Peyer's patch (tissue), 4 donors: ENCODE measurements at regions not wholly inside any gene's neighbourhood (a gene's known extent, or its start where the extent isn't known, plus 50 kb on each side); places are given as distances from the start of the nearest gene placed in this dataset.

Experiments used
- DNase-seq, 3 donors: peaks; one replicate each; pipeline ENCODE4 v3.0.0-alpha.2; 2017 to 2019
- H3K27ac ChIP-seq, 4 donors: fragments of 200-600 bp; sonication (generic); one replicate each; pipeline ENCODE4 v1.5.1; 2016 to 2019
- H3K27me3 ChIP-seq, 2 donors: fragments of 200-600 bp; sonication (generic); one replicate each; pipeline ENCODE4 v1.5.1; 2019
- H3K36me3 ChIP-seq, 3 donors: fragments of 200-600 bp; sonication (generic); one replicate each; pipeline ENCODE4 v1.5.1; 2016 to 2019
- H3K4me1 ChIP-seq, 4 donors: fragments of 200-600 bp; sonication (generic); one replicate each; pipeline ENCODE4 v1.5.1; 2016 to 2019
- H3K4me3 ChIP-seq, 4 donors: fragments of 200-600 bp; sonication (generic); 1 replicate in 3 of 4; 2 replicates in 1 of 4; pipeline ENCODE4 v1.5.1; 2016 to 2019; ENCODE audit warnings: mild to moderate bottlenecking in 1 of 4
- H3K9me3 ChIP-seq, 4 donors: fragments of 200-600 bp; sonication (generic); one replicate each; pipeline ENCODE4 v1.5.1; 2016 to 2019; ENCODE audit warnings: mild to moderate bottlenecking in 1 of 4
- CTCF ChIP-seq, 6 experiments: fragments of 450-650 bp in 4 of 6; fragments of 200-600 bp in 2 of 6; sonication (generic) in 1 of 6; IDR thresholded peaks; one replicate each; pipeline ENCODE4 v1.5.1; 2017 to 2019; ENCODE audit warnings: antibody characterized with exemption in 6 of 6, mild to moderate bottlenecking in 3 of 6, moderate library complexity in 1 of 6
- POLR2A ChIP-seq, 2 donors: fragments of 450-650 bp; IDR thresholded peaks; one replicate each; pipeline ENCODE4 v1.5.1; 2017; ENCODE audit warnings: antibody characterized with exemption in 2 of 2, mild to moderate bottlenecking in 2 of 2, moderate library complexity in 2 of 2

DNA sequence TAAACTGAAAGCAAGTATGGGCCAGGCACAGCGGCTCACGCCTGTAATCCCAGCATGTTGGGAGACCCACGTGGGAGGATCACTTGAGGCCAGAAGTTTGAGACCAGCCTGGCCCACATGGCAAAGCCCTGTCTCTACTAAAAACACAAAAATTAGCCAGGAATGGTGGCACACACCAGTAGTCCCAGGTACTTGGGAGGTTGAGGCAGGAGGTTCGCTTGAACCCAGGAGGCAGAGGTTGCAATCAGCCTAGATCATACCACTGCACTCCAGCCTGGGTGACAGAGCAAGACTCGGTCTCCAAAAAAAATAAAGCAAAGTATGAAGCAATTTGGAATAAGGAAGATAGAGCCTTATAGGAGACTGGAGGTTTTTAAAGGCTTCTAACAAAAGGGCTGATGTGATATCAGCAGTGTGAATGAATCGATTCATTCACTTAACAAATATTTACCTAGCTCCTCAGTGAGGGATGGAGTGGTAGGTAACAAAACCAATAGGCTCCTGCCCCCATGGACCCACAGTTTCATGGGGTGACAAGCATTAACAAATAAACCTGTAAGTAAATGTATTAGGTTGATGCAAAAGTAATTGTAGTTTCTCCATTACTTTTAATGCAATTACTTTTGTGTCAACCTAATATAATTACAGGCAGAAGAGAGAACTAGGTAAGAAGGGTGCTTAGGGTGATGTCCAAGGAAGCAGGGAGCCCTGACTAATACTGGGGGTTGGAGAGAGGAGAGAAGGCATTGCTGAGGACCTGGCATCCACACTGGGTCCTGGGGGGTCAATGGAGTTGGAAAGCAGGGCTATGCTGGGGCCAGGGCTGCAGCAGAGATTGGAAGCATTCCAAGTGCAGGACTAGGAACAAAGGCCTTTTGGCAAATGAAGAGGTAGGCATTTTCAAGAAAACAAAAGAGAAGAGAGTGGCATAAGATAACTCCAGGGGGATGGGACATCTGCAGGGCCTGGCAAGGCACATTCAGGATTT, 195.4 kb upstream of the ARL4C start:
- Histone ChIP-seq H3K27ac (no peak overlapping the region), H3K4me1 (no peaks in the 10 kb centered on the region), H3K27me3 (no peaks in the 10 kb centered on the region), H3K9me3 (peaks cover 0 to 6% (median 1%) of the 10 kb centered on the region in 4 donors), H3K4me3 (no peak overlapping the region), H3K36me3 (no peaks in the 10 kb centered on the region)
- DNase-seq: no peak
- TF ChIP-seq CTCF (IDR thresholded peaks at IDR 0.05): no peak
- TF ChIP-seq POLR2A (IDR thresholded peaks at IDR 0.05): no peak

- Histone ChIP-seq H3K27me3 (no peaks in the 10 kb centered on the region), H3K36me3 (no peaks in the 10 kb centered on the region), H3K27ac (no peak overlapping the region), H3K9me3 (no peaks in the 10 kb centered on the region), H3K4me1 (no peaks in the 10 kb centered on the region), H3K4me3 (no peak overlapping the region)
- TF ChIP-seq CTCF (IDR thresholded peaks at IDR 0.05) (no peak), POLR2A (IDR thresholded peaks at IDR 0.05) (no peak)
- DNase-seq: no peak
Measured at GRCh38 chr2:234691214-234691575, 194.3 kb upstream of the ARL4C start.

GRCh38 chr2:234690569-234691213, 193.8 kb upstream of the ARL4C start:
- TF ChIP-seq POLR2A (IDR thresholded peaks at IDR 0.05) (no peak), CTCF (IDR thresholded peaks at IDR 0.05) (no peak)
- Histone ChIP-seq H3K9me3 (no peaks in the 10 kb centered on the region), H3K27ac (no peak overlapping the region), H3K36me3 (no peaks in the 10 kb centered on the region), H3K4me3 (no peak overlapping the region), H3K27me3 (no peaks in the 10 kb centered on the region), H3K4me1 (no peaks in the 10 kb centered on the region)
- DNase-seq: no peak

DNA sequence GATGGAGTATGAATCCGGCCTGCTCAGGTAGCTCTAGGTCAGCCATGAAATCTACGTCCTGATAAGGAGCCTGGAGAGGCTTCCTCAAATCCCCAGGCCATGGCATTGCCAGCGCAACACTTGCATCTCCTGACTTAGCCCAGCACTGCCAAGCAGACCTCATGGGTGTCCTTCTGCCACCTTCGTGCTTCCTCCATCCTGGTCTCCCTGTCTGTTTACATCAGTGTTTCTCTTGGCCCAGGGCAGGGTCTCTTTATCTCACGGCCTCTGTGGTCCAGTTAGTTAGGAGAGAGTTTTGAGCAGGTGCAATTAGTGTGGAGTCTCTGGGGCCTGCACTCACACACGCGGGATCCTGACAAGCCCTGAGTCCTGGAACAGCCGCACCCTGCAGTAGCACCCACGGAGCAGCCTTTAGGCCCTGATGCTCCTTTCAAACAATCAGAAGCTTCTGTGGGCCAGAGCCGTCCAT, 193.1 kb upstream of the ARL4C start:
- TF ChIP-seq CTCF (IDR thresholded peaks at IDR 0.05) (no peak), POLR2A (IDR thresholded peaks at IDR 0.05) (no peak)
- H3K4me1 ChIP-seq: no peaks in the 10 kb centered on the region
- no peak for DNase-seq
- H3K4me3 ChIP-seq: no peak overlapping the region
- no peaks in the 10 kb centered on the region for H3K36me3 ChIP-seq
- H3K9me3 ChIP-seq: no peaks in the 10 kb centered on the region
- no peak overlapping the region for H3K27ac ChIP-seq
- H3K27me3 ChIP-seq: no peaks in the 10 kb centered on the region

DNA sequence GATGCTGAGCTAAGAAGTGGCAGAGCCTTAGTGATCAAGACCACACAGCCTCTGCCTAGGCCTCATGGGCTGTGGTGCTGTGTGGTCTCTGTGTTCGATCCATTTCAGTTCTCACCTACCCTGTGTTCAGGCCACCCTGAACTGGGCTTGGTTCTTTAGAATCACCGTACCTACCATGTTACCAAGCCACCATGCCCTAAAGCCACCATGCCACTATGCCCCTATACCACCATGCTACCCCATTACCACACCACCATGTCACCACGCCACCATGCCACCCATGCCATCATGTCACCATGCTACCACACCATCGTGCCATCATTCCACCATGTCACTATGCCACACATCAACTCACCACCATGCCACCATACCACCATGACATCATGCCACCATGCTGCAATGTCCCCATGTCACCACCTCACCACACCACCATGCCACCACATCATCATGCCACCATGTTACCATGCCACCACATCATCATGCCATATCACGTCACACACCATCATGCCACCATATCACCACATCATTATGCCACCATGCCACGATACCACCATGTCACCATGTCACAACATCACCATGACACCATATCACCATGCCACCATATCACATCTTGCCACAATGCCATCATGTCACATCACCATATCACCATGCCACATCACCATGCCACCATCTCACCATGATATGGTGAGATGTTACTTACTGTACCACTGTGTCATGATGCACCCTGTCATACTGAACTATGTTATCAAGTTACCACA, 191.0 kb upstream of the ARL4C start:
- H3K36me3 ChIP-seq: no peaks in the 10 kb centered on the region
- no peak for DNase-seq
- no peak overlapping the region for H3K27ac ChIP-seq
- H3K4me1 ChIP-seq: no peaks in the 10 kb centered on the region
- no peaks in the 10 kb centered on the region for H3K27me3 ChIP-seq
- no peaks in the 10 kb centered on the region for H3K9me3 ChIP-seq
- H3K4me3 ChIP-seq: no peak overlapping the region
- TF ChIP-seq POLR2A (IDR thresholded peaks at IDR 0.05) (no peak), CTCF (IDR thresholded peaks at IDR 0.05) (no peak)
